AG08395 (cell line): ENCODE measurements at regions not wholly inside any gene's neighbourhood (a gene's known extent, or its start where the extent isn't known, plus 50 kb on each side); places are given as distances from the start of the nearest gene placed in this dataset.

Source experiments
- DNase-seq: peaks from one replicate; pipeline ENCODE4 v3.0.0; 2012; ENCODE audit warnings: mixed read lengths, low spot score

GRCh38 chr3:31249545-31249944, 283.2 kb upstream of the STT3B start:
- DNase-seq = no peak

- peak; percentile 47 for DNase-seq
Measured at GRCh38 chr3:31250116-31250777, 282.5 kb upstream of the STT3B start.

GRCh38 chr3:31251083-31251482, 281.6 kb upstream of the STT3B start:
- no peak for DNase-seq

- no peak for DNase-seq
Measured at GRCh38 chr3:31252216-31253185, 280.2 kb upstream of the STT3B start.

GRCh38 chr3:31253782-31254181, 278.9 kb upstream of the STT3B start:
- no peak for DNase-seq

GRCh38 chr3:31254483-31254882, 278.2 kb upstream of the STT3B start:
- no peak for DNase-seq

GRCh38 chr3:31255007-31255581, 277.6 kb upstream of the STT3B start:
- DNase-seq = no peak

GRCh38 chr3:31262201-31262600, 270.5 kb upstream of the STT3B start:
- DNase-seq = no peak

GRCh38 chr3:31263897-31264296, 268.8 kb upstream of the STT3B start:
- no peak for DNase-seq

GRCh38 chr3:31265646-31266428, 266.9 kb upstream of the STT3B start:
- DNase-seq = no peak

- DNase-seq = no peak
Measured at GRCh38 chr3:31268868-31269267, 263.9 kb upstream of the STT3B start.

- no peak for DNase-seq
Measured at GRCh38 chr3:31270010-31270409, 262.7 kb upstream of the STT3B start.

- peak; percentile 37 for DNase-seq
Measured at GRCh38 chr3:31274326-31275024, 258.2 kb upstream of the STT3B start.

GRCh38 chr3:31275038-31275572, 257.6 kb upstream of the STT3B start:
- peak; percentile 77 for DNase-seq

- no peak for DNase-seq
Measured at GRCh38 chr3:31275583-31275982, 257.1 kb upstream of the STT3B start.

GRCh38 chr3:31277582-31277981, 255.1 kb upstream of the STT3B start:
- DNase-seq = peak; percentile 41

GRCh38 chr3:31278532-31278931, 254.2 kb upstream of the STT3B start:
- no peak for DNase-seq

- no peak for DNase-seq
Measured at GRCh38 chr3:31284776-31285175, 247.9 kb upstream of the STT3B start.

- DNase-seq = no peak
Measured at GRCh38 chr3:31285833-31286486, 246.8 kb upstream of the STT3B start.

GRCh38 chr3:31288224-31288623, 244.5 kb upstream of the STT3B start:
- no peak for DNase-seq

- DNase-seq = peak; percentile 16
Measured at GRCh38 chr3:31288641-31289100, 244.1 kb upstream of the STT3B start.
